GM19397 (cell line): ENCODE measurements at regions not wholly inside any gene's neighbourhood (a gene's known extent, or its start where the extent isn't known, plus 50 kb on each side); places are given as distances from the start of the nearest gene placed in this dataset.
"Not testable (repeated sequence)": the region's sequence is repeated elsewhere in the genome, so short reads cannot be mapped to it uniquely, and the experiment has no call there.

ENCODE experiments used
- ATAC-seq: cut with Tn5 transposase; IDR thresholded peaks from one replicate; pipeline ENCODE4 v1.9.1; 2021; ENCODE audit warnings: mild to moderate bottlenecking, moderate library complexity; ENCODE audit not compliant: unreplicated experiment

DNA sequence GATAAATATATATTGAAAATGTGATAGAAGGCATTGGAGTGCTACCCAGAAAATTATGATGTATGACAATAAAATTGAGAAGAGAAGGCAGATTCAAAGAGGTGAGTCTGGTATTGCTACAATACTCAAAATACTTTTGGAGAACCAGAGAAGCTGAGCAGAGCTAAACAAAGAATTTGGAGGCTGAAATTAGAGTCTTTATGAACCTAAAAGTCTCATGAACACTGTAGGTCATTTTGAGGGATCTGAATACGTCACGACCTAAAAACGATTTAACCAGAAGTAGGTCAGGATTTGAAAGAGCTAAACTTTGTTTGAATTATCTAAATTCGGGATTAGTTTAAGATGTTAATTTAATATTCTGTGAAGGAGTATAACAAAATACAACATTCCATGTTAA, 182.4 kb upstream of the CDH9 start:
- no peak for ATAC-seq

DNA sequence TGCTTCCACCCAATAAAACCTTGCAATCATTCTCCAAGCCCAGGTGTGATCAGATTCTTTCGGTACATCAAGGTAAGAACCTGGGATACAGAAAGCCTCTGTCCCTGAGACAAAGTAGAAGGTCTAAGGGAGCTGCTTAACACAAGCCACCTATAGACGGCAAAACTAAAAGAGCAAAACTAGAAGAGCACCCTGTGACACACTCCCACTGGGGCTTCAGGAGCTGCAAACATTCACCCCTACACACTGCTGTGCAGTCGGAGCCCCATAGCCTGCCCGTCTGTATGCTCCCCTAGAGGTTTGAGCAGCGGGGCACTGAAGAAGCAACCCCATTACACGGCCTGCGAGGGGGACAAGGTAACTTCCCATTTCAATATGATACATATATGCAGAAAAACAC, 179.6 kb upstream of the CDH9 start:
- ATAC-seq, result no peak

GRCh38 chr5:27217155-27217956, 179.0 kb upstream of the CDH9 start:
- no peak for ATAC-seq

GRCh38 chr5:27216367-27216950, 178.1 kb upstream of the CDH9 start:
- ATAC-seq, result no peak

- ATAC-seq, result no peak
Measured at GRCh38 chr5:27208051-27208450, 169.7 kb upstream of the CDH9 start.

DNA sequence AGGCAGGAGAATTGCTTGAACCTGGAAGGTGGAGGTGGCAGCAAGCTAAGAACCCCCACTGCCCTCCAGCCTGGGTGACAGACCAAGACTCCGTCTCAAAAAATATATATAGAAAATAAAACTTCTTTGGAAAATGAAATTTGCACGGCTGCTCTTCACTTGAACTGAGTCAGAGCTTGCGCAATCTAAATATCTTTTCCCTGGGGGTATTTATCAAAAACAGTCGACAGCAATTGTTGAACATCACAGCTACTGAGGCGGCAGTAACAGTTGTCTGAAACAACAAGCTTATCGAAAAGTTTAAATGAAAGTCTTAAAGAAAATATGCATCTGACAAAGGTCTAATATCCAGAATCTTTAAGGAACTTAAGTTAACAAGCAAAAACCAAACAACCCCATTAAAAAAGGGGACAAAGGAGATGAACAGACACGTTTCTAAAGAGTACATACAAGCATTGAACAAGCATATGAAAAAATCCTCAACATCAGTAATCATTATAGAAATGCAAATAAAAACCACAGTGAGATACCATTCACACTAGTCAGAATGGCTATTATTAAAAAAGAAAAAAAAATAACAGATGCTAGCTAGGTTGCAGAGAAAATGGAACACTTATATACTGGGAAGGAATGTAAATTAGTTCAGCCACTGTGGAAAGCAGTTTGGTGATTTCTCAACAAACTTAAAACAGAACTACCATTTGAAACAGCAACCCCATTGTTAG, 153.6 kb upstream of the CDH9 start:
- no peak for ATAC-seq

DNA sequence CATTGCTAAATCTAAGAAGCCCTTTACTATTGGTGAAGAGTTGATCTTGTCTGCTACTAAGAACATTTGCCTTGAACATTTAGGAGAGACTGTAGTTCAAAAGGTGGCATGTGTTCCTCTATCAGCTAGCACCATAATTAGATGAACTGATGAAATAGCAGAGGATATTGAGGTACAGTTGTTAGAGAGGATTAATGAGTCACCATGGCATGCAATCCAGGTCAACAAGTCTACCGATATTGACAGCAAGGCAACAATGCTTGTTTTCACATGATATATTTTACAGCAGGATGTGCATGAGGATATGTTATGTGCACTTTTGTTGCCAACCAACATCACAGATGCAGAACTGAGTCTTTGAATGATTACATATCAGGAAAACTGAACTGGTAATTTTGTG, 134.3 kb upstream of the CDH9 start:
- ATAC-seq, result no peak

DNA sequence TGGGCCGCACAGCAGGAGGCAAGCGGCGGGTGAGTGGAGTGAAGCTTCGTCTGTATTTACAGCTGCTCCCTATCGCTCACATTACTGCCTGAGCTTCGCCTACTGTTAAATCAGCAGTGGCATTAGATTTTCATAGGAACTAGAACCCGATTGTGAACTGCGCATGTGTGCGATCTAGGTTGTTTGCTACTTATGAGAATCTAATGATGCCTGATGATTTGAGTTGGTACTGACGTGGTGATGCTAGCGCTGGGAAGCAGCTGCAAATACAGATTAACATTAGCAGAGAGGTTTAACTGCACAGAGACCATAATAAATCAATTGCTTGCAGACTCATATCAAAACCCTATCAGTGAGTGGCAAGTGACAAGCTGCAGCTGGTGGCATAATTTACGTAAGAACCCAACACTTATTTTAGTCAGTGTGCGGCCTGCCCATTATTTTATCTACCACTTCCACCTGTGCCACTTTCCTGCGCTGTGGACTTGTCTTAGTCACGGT, 133.4 kb upstream of the CDH9 start:
- no peak for ATAC-seq

GRCh38 chr5:27158775-27159174, 120.4 kb upstream of the CDH9 start:
- ATAC-seq, result no peak

GRCh38 chr5:27158171-27158570, 119.8 kb upstream of the CDH9 start:
- ATAC-seq, result no peak

DNA sequence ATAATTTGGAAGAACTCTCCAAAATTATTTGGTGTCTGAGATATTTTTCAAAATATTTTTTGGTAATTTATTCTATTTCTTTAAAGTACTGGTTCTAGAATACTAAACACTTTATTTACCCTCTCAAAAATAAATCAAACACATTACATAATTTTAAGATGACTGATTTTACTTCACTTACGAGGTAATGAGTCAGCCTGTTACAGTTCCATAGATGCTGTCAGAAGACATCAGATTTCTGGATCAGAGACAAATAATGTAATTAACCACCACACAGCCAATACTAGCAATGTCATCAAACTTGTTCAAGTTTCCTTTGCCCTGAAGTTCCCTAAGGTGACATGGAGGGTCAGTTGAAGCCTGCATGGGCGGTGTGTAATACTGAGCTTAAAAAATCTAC, 106.1 kb upstream of the CDH9 start:
- no peak for ATAC-seq

DNA sequence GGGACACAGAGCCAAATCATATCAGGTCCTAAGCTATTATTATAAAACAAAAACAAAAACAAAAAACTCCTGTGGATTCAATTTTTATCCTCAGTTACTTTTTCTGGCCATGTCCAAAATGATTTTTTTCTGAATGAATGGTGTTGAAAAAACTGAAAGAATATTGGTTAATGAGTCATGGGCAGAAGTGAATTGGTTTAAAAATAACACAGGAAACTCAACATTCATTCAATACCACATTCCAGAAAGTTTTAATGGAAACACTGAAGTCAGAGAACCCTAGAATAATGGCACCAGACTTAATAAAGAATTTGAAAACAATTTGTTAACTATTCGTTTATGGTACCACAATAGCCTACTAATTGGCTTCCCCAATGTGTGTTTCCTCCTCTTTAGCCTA, 102.4 kb upstream of the CDH9 start:
- no peak for ATAC-seq

- no peak for ATAC-seq
Measured at GRCh38 chr5:27130587-27130986, 92.2 kb upstream of the CDH9 start.

- ATAC-seq, result no peak
Measured at GRCh38 chr5:27129926-27130325, 91.5 kb upstream of the CDH9 start.

GRCh38 chr5:27125856-27126255, 87.5 kb upstream of the CDH9 start:
- ATAC-seq, result no peak

DNA sequence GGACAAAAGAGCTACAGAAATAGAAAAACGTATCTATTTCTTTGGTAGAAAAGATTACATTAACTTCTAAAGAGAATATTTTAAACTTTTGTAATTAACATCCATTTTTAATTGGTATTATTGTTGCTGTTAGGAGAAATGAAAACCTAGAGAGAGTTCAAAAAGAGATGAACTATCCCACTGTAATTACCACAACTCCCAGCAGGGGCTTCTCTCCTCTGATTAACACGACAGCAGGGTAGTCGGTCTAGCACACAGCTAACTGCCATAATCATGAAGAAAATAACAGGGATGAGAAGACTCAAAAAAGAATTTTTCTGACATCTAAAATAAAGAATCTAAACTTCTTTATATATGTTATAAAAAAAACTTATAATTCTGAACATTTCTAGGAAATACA, 86.2 kb upstream of the CDH9 start:
- no peak for ATAC-seq

- not testable (repeated sequence) for ATAC-seq
Measured at GRCh38 chr5:27119736-27120321, 81.4 kb upstream of the CDH9 start.

- ATAC-seq, result no peak
Measured at GRCh38 chr5:27103486-27103885, 65.1 kb upstream of the CDH9 start.

- ATAC-seq, result not testable (repeated sequence)
Measured at GRCh38 chr5:27095761-27096160, 57.4 kb upstream of the CDH9 start.

DNA sequence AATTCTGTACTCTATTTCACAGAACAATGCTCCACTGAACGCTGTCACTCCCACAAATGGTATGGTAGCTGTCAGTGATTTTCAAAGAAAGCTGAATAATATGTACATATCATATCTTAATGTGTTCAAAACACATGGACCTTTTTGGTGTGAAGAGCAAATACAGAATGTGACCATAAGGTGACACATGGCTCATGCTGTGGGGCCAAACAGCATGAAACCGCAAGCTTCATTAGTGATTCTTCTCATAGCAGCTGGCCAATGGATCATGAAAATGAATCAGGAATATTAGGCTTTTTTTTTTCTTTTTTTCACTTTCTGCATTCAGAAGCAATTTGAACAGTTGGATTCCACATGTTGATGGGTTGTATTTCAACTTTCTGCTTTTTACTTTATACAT, 54.9 kb upstream of the CDH9 start:
- ATAC-seq, result no peak

DNA sequence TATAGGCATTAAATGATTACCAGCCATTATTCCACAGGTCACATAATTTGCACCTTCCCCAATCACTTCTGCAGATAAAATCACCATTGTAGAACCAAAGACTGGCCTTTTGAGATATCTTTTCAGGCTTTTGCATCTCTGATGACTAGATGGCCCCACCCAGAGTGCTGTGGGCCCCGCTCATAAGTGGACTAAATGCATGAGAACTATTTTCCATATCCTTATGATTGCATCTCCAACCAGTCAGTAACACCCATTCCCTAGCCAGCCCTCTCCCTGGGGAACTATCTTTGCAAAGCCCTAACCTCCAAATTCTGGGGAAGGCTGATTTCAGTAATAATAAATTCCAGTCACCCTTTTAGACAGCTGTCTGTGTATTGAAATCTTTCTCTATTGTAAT, 53.5 kb upstream of the CDH9 start:
- no peak for ATAC-seq

GRCh38 chr5:27088822-27089221, 50.4 kb upstream of the CDH9 start:
- not testable (repeated sequence) for ATAC-seq
